Nephron progenitor cell (in vitro differentiated cells): ENCODE measurements at regions not wholly inside any gene's neighbourhood (a gene's known extent, or its start where the extent isn't known, plus 50 kb on each side); places are given as distances from the start of the nearest gene placed in this dataset.

Experiments
- DNase-seq: peaks from one replicate; pipeline ENCODE4 v3.0.0; 2021
- H3K27ac Mint-ChIP-seq: 2 replicates; pipeline ENCODE4 v1.8.0; 2021; ENCODE audit warnings: mild to moderate bottlenecking, moderate library complexity, mixed read lengths
- H3K27me3 Mint-ChIP-seq: 2 replicates; pipeline ENCODE4 v1.8.0; 2021; ENCODE audit warnings: mild to moderate bottlenecking, low read depth, mixed read lengths; ENCODE audit not compliant: poor library complexity
- H3K36me3 Mint-ChIP-seq: 2 replicates; pipeline ENCODE4 v1.8.0; 2021; ENCODE audit warnings: low read depth, mixed read lengths
- H3K4me1 Mint-ChIP-seq: 2 replicates; pipeline ENCODE4 v1.8.0; 2021; ENCODE audit warnings: mixed read lengths
- H3K4me3 Mint-ChIP-seq: 2 replicates; pipeline ENCODE4 v1.8.0; 2021; ENCODE audit warnings: mild to moderate bottlenecking, moderate library complexity, mixed read lengths
- H3K9me3 Mint-ChIP-seq: 2 replicates; pipeline ENCODE4 v1.8.0; 2021; ENCODE audit warnings: mild to moderate bottlenecking, moderate library complexity, mixed read lengths
- CTCF ChIP-seq: fragments of 200-600 bp; sonication (generic); IDR thresholded peaks from 2 replicates; pipeline ENCODE4 v1.5.0; 2021; ENCODE audit warnings: antibody characterized with exemption

GRCh38 chr6:164453835-164454234 is 855.6 kb downstream of the C6orf118 start:
- H3K4me3 Mint-ChIP-seq, result no peak overlapping the region
- no peaks in the 10 kb centered on the region for H3K36me3 Mint-ChIP-seq
- no peak for DNase-seq
- TF ChIP-seq CTCF, result no peak
- no peaks in the 10 kb centered on the region for H3K4me1 Mint-ChIP-seq
- H3K9me3 Mint-ChIP-seq, result no peaks in the 10 kb centered on the region
- no peak overlapping the region for H3K27ac Mint-ChIP-seq
- H3K27me3 Mint-ChIP-seq, result peaks cover 3% of the 10 kb centered on the region

- peaks cover 4% of the 10 kb centered on the region for H3K27me3 Mint-ChIP-seq
- no peak for DNase-seq
- H3K27ac Mint-ChIP-seq, result no peak overlapping the region
- H3K9me3 Mint-ChIP-seq, result peaks cover 11% of the 10 kb centered on the region
- H3K36me3 Mint-ChIP-seq, result no peaks in the 10 kb centered on the region
- H3K4me3 Mint-ChIP-seq, result no peak overlapping the region
- no peak for TF ChIP-seq CTCF
- no peaks in the 10 kb centered on the region for H3K4me1 Mint-ChIP-seq
Observed at GRCh38 chr6:164442572-164442971, 866.8 kb downstream of the C6orf118 start.

GRCh38 chr6:164439331-164439730 is 870.1 kb downstream of the C6orf118 start:
- Mint-ChIP-seq H3K27me3 (peaks cover 4% of the 10 kb centered on the region), H3K4me3 (no peak overlapping the region), H3K4me1 (no peaks in the 10 kb centered on the region), H3K27ac (no peak overlapping the region), H3K9me3 (peaks cover 11% of the 10 kb centered on the region), H3K36me3 (no peaks in the 10 kb centered on the region)
- TF ChIP-seq CTCF, result no peak
- no peak for DNase-seq

- Mint-ChIP-seq H3K27ac (no peak overlapping the region), H3K27me3 (peaks cover 4% of the 10 kb centered on the region), H3K4me3 (no peak overlapping the region), H3K4me1 (no peaks in the 10 kb centered on the region), H3K9me3 (no peaks in the 10 kb centered on the region), H3K36me3 (no peaks in the 10 kb centered on the region)
- no peak for DNase-seq
- no peak for TF ChIP-seq CTCF
Observed at GRCh38 chr6:164436976-164437375, 872.4 kb downstream of the C6orf118 start.

- TF ChIP-seq CTCF, result no peak
Observed at GRCh38 chr6:164427728-164428402, 881.5 kb downstream of the C6orf118 start.

GRCh38 chr6:164424489-164424888 is 884.9 kb downstream of the C6orf118 start:
- peaks cover 3% of the 10 kb centered on the region for H3K27me3 Mint-ChIP-seq
- H3K4me1 Mint-ChIP-seq, result no peaks in the 10 kb centered on the region
- DNase-seq, result no peak
- H3K4me3 Mint-ChIP-seq, result no peak overlapping the region
- no peak overlapping the region for H3K27ac Mint-ChIP-seq
- H3K36me3 Mint-ChIP-seq, result peaks cover 15% of the 10 kb centered on the region
- peaks cover 34% of the 10 kb centered on the region for H3K9me3 Mint-ChIP-seq
- no peak for TF ChIP-seq CTCF

More at GRCh38 chr6:164427728-164428402, 881.5 kb downstream of the C6orf118 start:
- H3K27me3 Mint-ChIP-seq, result no peaks in the 10 kb centered on the region
- no peaks in the 10 kb centered on the region for H3K4me1 Mint-ChIP-seq
- no peak overlapping the region for H3K27ac Mint-ChIP-seq
- H3K4me3 Mint-ChIP-seq, result no peak overlapping the region
- H3K36me3 Mint-ChIP-seq, result peaks cover 7% of the 10 kb centered on the region
- DNase-seq, result no peak
- H3K9me3 Mint-ChIP-seq, result peaks cover 16% of the 10 kb centered on the region
